Cardiac fibroblast (primary cell): ENCODE measurements at regions not wholly inside any gene's neighbourhood (a gene's known extent, or its start where the extent isn't known, plus 50 kb on each side); places are given as distances from the start of the nearest gene placed in this dataset.

Experiments
- DNase-seq, 2 donors: peaks; one replicate each; pipeline versions ENCODE4 v3.0.0 to v3.0.0-alpha.2; 2010; ENCODE audit warnings: low read depth in 2 of 2
- H3K4me3 ChIP-seq, 2 donors: replicated peaks in 1 of 2; 1 replicate in 1 of 2; 2 replicates in 1 of 2; pipeline ENCODE4 v1.5.1; 2011; ENCODE audit warnings: low read depth in 2 of 2, low read length in 2 of 2, mild to moderate bottlenecking in 2 of 2, moderate library complexity in 1 of 2
- TF ChIP-seq, protein P1 (sequence below): IDR thresholded peaks from one replicate; pipeline ENCODE4 v1.5.1; 2011; ENCODE audit warnings: low read depth, mild to moderate bottlenecking, low read length, inconsistent platforms

DNA sequence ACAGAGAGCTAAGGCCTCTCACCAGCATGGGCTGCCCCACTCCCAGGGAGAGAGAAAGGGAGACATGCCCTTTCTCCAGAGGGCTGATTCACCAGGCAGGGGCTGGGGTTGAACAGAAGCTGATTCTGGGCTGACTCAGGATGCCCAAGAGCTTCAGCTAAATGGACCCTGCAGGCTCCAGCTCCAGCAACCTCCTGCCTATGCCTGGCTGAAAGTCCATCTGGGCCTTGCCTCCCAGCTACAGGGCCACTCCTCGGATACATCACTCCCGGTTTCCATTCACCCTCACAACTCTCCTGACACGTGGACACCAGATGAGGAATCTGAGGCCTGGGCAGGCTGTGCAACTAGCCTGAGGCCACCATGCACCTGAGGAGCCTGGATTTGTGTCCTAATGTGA, 215.5 kb downstream of the BUD13 start:
- no peak overlapping the region for H3K4me3 ChIP-seq
- TF ChIP-seq, protein P1, sequence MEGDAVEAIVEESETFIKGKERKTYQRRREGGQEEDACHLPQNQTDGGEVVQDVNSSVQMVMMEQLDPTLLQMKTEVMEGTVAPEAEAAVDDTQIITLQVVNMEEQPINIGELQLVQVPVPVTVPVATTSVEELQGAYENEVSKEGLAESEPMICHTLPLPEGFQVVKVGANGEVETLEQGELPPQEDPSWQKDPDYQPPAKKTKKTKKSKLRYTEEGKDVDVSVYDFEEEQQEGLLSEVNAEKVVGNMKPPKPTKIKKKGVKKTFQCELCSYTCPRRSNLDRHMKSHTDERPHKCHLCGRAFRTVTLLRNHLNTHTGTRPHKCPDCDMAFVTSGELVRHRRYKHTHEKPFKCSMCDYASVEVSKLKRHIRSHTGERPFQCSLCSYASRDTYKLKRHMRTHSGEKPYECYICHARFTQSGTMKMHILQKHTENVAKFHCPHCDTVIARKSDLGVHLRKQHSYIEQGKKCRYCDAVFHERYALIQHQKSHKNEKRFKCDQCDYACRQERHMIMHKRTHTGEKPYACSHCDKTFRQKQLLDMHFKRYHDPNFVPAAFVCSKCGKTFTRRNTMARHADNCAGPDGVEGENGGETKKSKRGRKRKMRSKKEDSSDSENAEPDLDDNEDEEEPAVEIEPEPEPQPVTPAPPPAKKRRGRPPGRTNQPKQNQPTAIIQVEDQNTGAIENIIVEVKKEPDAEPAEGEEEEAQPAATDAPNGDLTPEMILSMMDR, result no peak
- DNase-seq, result no peak

DNA sequence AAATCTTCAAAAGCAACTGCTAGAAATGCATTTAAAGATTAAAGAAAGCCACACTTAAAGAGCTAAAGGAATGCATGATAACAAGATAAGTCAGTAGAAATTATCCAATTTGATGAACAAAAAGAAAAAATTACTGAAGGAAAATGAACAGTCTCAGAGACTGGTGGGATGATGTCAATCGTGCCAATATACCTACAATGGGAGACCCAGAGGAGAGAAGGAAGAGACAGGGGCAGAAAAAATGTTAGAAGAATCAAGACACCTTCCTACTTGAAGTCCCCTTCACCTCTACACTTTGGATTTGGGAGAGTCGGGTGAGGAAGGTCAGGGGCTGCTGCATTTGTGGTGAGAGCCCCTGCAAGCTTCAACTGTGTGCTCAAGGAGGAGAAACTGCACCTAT, 216.3 kb downstream of the BUD13 start:
- DNase-seq, result no peak
- H3K4me3 ChIP-seq, result no peak overlapping the region
- TF ChIP-seq, protein P1, result no peak

DNA sequence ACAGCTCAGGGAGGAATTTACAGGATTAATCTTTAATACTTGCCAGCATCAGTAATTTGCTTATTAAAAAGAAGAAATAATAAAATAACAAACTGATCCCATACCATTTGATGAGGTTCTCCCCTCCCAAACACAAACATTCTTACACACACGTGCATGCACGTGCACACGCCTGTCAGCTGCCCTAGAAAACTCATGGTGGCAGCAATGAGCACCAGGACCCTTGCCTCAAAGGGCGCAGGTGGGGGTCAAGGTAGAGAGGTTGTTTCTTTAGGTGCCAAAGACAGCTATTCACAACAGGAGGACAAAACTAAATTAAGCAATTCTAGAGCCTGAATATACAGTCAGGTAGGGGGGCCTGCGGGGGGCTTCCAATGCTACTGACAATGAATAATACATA, 219.3 kb downstream of the BUD13 start:
- no peak overlapping the region for H3K4me3 ChIP-seq
- TF ChIP-seq, protein P1, result no peak
- DNase-seq, result no peak

DNA sequence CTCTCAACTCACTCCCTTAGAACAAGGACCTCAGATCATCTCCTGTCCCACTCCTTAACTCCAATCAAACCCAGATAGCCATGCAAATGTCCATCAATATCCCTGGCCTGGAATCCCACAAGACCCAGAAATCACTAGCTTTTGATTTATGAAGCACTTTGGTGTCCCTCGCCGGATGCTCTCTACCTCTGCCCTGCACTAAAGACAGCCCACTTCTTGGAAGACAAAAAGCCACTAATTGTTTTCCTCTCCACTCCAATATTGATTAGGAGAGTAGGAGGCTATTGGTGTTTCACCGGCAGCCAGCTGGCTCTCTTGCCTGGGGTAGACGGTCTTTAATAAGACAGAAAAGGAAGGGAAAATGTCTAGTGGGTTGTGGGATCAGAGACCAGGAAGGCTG, 221.2 kb downstream of the BUD13 start:
- DNase-seq, result no peak

DNA sequence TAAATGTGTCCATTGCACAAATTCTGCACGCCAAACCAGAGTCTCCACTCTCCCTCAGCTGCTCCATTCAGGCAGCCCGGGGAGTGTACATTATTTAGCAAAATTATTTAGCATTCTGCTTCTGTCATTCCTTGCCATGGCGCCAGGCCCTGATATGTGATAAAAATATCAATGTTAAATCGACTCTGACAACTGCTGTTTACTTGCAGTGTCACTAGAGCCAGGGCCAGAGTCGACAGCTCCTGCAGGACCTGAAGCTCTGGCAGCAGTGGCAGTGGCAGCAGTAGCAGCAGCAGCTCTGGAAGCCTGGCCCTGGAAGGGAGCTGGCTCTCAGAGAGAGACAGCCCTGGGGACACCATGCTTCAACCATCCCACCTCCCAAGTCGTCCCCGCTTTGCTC, 224.5 kb downstream of the BUD13 start:
- no peak for DNase-seq
- no peak overlapping the region for H3K4me3 ChIP-seq
- TF ChIP-seq, protein P1, result no peak

More for the DNA sequence above, 221.2 kb downstream of the BUD13 start:
- TF ChIP-seq, protein P1, result no peak
- no peak overlapping the region for H3K4me3 ChIP-seq

DNA sequence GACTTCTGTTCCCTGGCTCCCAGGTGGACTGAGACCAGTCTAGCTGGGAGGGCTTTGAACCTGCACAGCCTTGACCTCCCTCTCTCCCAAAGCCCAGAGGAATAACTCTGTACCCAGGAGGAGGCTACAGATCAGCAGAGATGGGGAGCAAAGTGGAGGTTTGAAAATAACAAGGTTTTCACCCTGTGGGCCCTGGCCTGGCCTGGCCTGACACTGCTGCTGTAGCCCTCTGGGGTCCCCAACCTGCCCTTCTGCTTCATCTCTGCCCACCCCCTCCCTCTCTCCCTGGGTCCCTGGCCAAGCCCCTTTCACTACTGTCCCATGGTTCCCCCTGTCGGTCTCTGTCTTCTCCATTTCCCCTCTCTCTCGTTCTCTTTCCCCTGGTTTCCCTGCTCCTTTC, 225.2 kb downstream of the BUD13 start:
- TF ChIP-seq, protein P1, result no peak

DNA sequence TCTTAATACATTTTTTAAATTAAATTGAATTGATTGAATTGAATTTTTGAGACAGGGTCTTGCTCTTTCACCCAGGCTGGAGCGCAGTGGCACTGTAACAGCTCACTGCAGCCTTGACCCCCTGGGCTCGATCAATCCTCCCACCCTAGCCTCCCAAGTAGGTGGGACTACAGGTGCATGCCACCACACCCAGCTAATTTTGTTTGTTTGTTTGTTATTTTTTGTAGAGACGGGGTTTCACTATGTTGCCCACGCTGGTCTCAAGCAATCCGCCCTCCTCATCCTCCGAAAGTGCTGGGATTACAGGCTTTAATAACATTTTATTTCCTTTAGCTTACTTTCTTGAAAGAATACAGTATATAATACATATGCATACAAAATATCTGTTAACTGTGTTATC, 226.9 kb downstream of the BUD13 start:
- H3K4me3 ChIP-seq, result no peak overlapping the region
- no peak for DNase-seq
- TF ChIP-seq, protein P1, result no peak

More for the DNA sequence above, 225.2 kb downstream of the BUD13 start:
- H3K4me3 ChIP-seq, result no peak overlapping the region
- DNase-seq, result no peak
